Large intestine (tissue), 3 donors: ENCODE measurements at regions not wholly inside any gene's neighbourhood (a gene's known extent, or its start where the extent isn't known, plus 50 kb on each side); places are given as distances from the start of the nearest gene placed in this dataset.
"Not testable (repeated sequence)": the region's sequence is repeated elsewhere in the genome, so short reads cannot be mapped to it uniquely, and the experiment has no call there.

Experiments used
- DNase-seq, 2 donors: peaks; one replicate each; pipeline versions ENCODE4 v3.0.0 to v3.0.0-alpha.2; 2013
- H3K27ac ChIP-seq: one replicate; pipeline ENCODE4 v1.5.1; 2013; ENCODE audit warnings: low read length
- H3K27me3 ChIP-seq: 2 replicates; pipeline ENCODE4 v1.6.1; 2013; ENCODE audit warnings: low read length; ENCODE audit not compliant: control insufficient read depth, insufficient read depth
- H3K36me3 ChIP-seq: 2 replicates; pipeline ENCODE4 v1.6.1; 2013; ENCODE audit warnings: low read length; ENCODE audit not compliant: control insufficient read depth, insufficient read depth
- H3K4me1 ChIP-seq: one replicate; pipeline ENCODE4 v1.6.1; 2013; ENCODE audit warnings: low read length; ENCODE audit not compliant: control insufficient read depth, insufficient read depth
- H3K4me3 ChIP-seq: one replicate; pipeline ENCODE4 v1.5.1; 2013; ENCODE audit warnings: low read length
- H3K9me3 ChIP-seq: one replicate; pipeline ENCODE4 v1.6.1; 2013; ENCODE audit warnings: mild to moderate bottlenecking, low read depth, low read length, moderate library complexity; ENCODE audit not compliant: control insufficient read depth
- WGBS: methylation state at CpG from one replicate; pipeline ENCODE4 v1.1.5; 2013; ENCODE audit warnings: low lambda C conversion rate; ENCODE audit not compliant: insufficient coverage; 5-methylcytosine and 5-hydroxymethylcytosine counted together

- Histone ChIP-seq H3K4me3 (no peak overlapping the region), H3K36me3 (no peaks in the 10 kb centered on the region), H3K27me3 (no peaks in the 10 kb centered on the region), H3K4me1 (peaks cover 9% of the 10 kb centered on the region), H3K27ac (no peak overlapping the region), H3K9me3 (no peaks in the 10 kb centered on the region)
- no CpG with 5 or more reads among the region's 5 CpGs for WGBS
- no peak for DNase-seq
Measured at GRCh38 chr7:131649003-131649541, 92.6 kb upstream of the PODXL start.

- no peaks in the 10 kb centered on the region for H3K9me3 ChIP-seq
- no peaks in the 10 kb centered on the region for H3K36me3 ChIP-seq
- H3K4me1 ChIP-seq, result peaks cover 4% of the 10 kb centered on the region
- DNase-seq, result no peak
- WGBS, result no CpG with 5 or more reads among the region's 3 CpGs
- no peak overlapping the region for H3K27ac ChIP-seq
- no peak overlapping the region for H3K4me3 ChIP-seq
- no peaks in the 10 kb centered on the region for H3K27me3 ChIP-seq
Measured at GRCh38 chr7:131648491-131648890, 92.1 kb upstream of the PODXL start.

GRCh38 chr7:131646203-131646602 lies 89.8 kb upstream of the PODXL start:
- H3K27me3 ChIP-seq, result no peaks in the 10 kb centered on the region
- WGBS, result no CpG with 5 or more reads among the region's 4 CpGs

GRCh38 chr7:131642429-131642828 lies 86.0 kb upstream of the PODXL start:
- no CpG with 5 or more reads among the region's 3 CpGs for WGBS

More at GRCh38 chr7:131646203-131646602, 89.8 kb upstream of the PODXL start:
- Histone ChIP-seq H3K4me1 (no peaks in the 10 kb centered on the region), H3K36me3 (no peaks in the 10 kb centered on the region), H3K9me3 (no peaks in the 10 kb centered on the region), H3K27ac (no peak overlapping the region), H3K4me3 (no peak overlapping the region)
- no peak for DNase-seq

GRCh38 chr7:131640686-131641085 lies 84.3 kb upstream of the PODXL start:
- H3K4me1 ChIP-seq, result no peaks in the 10 kb centered on the region
- no peaks in the 10 kb centered on the region for H3K27me3 ChIP-seq
- no peaks in the 10 kb centered on the region for H3K9me3 ChIP-seq
- H3K4me3 ChIP-seq, result no peak overlapping the region
- 100% methylated on average over 1 of the region's 5 CpGs for WGBS
- H3K36me3 ChIP-seq, result no peaks in the 10 kb centered on the region
- no peak for DNase-seq
- no peak overlapping the region for H3K27ac ChIP-seq

More at GRCh38 chr7:131642429-131642828, 86.0 kb upstream of the PODXL start:
- no peak overlapping the region for H3K27ac ChIP-seq
- H3K9me3 ChIP-seq, result no peaks in the 10 kb centered on the region
- H3K36me3 ChIP-seq, result no peaks in the 10 kb centered on the region
- H3K4me3 ChIP-seq, result no peak overlapping the region
- DNase-seq, result no peak
- H3K27me3 ChIP-seq, result no peaks in the 10 kb centered on the region
- no peaks in the 10 kb centered on the region for H3K4me1 ChIP-seq

GRCh38 chr7:131638641-131639430 lies 82.4 kb upstream of the PODXL start:
- DNase-seq, result no peak
- H3K4me1 ChIP-seq, result no peaks in the 10 kb centered on the region
- H3K4me3 ChIP-seq, result no peak overlapping the region
- H3K36me3 ChIP-seq, result no peaks in the 10 kb centered on the region
- H3K27me3 ChIP-seq, result no peaks in the 10 kb centered on the region
- no peaks in the 10 kb centered on the region for H3K9me3 ChIP-seq
- no peak overlapping the region for H3K27ac ChIP-seq
- WGBS, result 47% methylated on average over 2 of the region's 10 CpGs

- no peaks in the 10 kb centered on the region for H3K27me3 ChIP-seq
- H3K4me1 ChIP-seq, result no peaks in the 10 kb centered on the region
- no peaks in the 10 kb centered on the region for H3K36me3 ChIP-seq
- H3K4me3 ChIP-seq, result no peak overlapping the region
- no peak overlapping the region for H3K27ac ChIP-seq
- WGBS, result no CpG with 5 or more reads among the region's 8 CpGs
- DNase-seq, result no peak
- H3K9me3 ChIP-seq, result no peaks in the 10 kb centered on the region
Measured at GRCh38 chr7:131637859-131638258, 81.4 kb upstream of the PODXL start.

GRCh38 chr7:131636092-131636491 lies 79.7 kb upstream of the PODXL start:
- peaks cover 2% of the 10 kb centered on the region for H3K27me3 ChIP-seq
- no CpG with 5 or more reads among the region's 13 CpGs for WGBS
- H3K27ac ChIP-seq, result no peak overlapping the region
- H3K4me1 ChIP-seq, result no peaks in the 10 kb centered on the region
- H3K36me3 ChIP-seq, result no peaks in the 10 kb centered on the region
- no peaks in the 10 kb centered on the region for H3K9me3 ChIP-seq
- no peak overlapping the region for H3K4me3 ChIP-seq
- no peak for DNase-seq

- not testable (repeated sequence) for H3K4me1 ChIP-seq, H3K9me3 ChIP-seq, H3K36me3 ChIP-seq, H3K27ac ChIP-seq, H3K4me3 ChIP-seq, H3K27me3 ChIP-seq, DNase-seq
Measured at GRCh38 chr7:131634197-131634596, 77.8 kb upstream of the PODXL start.

GRCh38 chr7:131633342-131633843 lies 77.0 kb upstream of the PODXL start:
- no peak overlapping the region for H3K27ac ChIP-seq

GRCh38 chr7:131630427-131630826 lies 74.0 kb upstream of the PODXL start:
- Histone ChIP-seq H3K36me3 (no peaks in the 10 kb centered on the region), H3K9me3 (no peaks in the 10 kb centered on the region), H3K4me3 (no peak overlapping the region), H3K4me1 (no peaks in the 10 kb centered on the region), H3K27me3 (peaks cover 2% of the 10 kb centered on the region), H3K27ac (no peak overlapping the region)
- no CpG with 5 or more reads among the region's 4 CpGs for whole genome bisulfite sequencing
- no peak for DNase-seq

More at GRCh38 chr7:131633342-131633843, 77.0 kb upstream of the PODXL start:
- Histone ChIP-seq H3K27me3 (peaks cover 2% of the 10 kb centered on the region), H3K9me3 (no peaks in the 10 kb centered on the region), H3K4me3 (no peak overlapping the region), H3K36me3 (no peaks in the 10 kb centered on the region), H3K4me1 (no peaks in the 10 kb centered on the region)
- DNase-seq, result no peak
- WGBS, result no CpG with 5 or more reads among the region's 7 CpGs
